Thyroid gland (tissue), 4 donors: ENCODE measurements at regions not wholly inside any gene's neighbourhood (a gene's known extent, or its start where the extent isn't known, plus 50 kb on each side); places are given as distances from the start of the nearest gene placed in this dataset.
"Not testable (repeated sequence)": the region's sequence is repeated elsewhere in the genome, so short reads cannot be mapped to it uniquely, and the experiment has no call there.

Experiments
- CTCF ChIP-seq, 6 experiments: fragments of 200-600 bp in 3 of 6; fragments of 450-650 bp in 3 of 6; sonication (generic) in 3 of 6; IDR thresholded peaks; one replicate each; pipeline ENCODE4 v1.5.1; 2016 to 2019; ENCODE audit warnings: antibody characterized with exemption in 6 of 6, mild to moderate bottlenecking in 2 of 6, inconsistent platforms in 1 of 6, moderate library complexity in 1 of 6
- POLR2A ChIP-seq, 2 donors: fragments of 450-650 bp; IDR thresholded peaks; one replicate each; pipeline ENCODE4 v1.6.1; 2017; ENCODE audit warnings: antibody characterized with exemption in 2 of 2, mild to moderate bottlenecking in 2 of 2, moderate library complexity in 1 of 2

- not testable (repeated sequence) for TF ChIP-seq CTCF, POLR2A (IDR thresholded peaks at IDR 0.05)
Observed at GRCh38 chrX:81412857-81413256, 211.0 kb downstream of the SH3BGRL start.
